SU-DHL-6 (cell line): ENCODE measurements at regions not wholly inside any gene's neighbourhood (a gene's known extent, or its start where the extent isn't known, plus 50 kb on each side); places are given as distances from the start of the nearest gene placed in this dataset.

Experiments used
- H2AFZ ChIP-seq: fragments of 200-600 bp; sonication (generic); 2 replicates; pipeline ENCODE4 v1.6.1; 2014; ENCODE audit warnings: low read depth, mild to moderate bottlenecking, moderate library complexity, mixed read lengths, antibody characterized with exemption, low read length; ENCODE audit not compliant: severe bottlenecking
- H3F3A ChIP-seq: fragments of 200-600 bp; shearing (Covaris generic); 2 replicates; pipeline ENCODE4 v1.6.0; 2016; ENCODE audit warnings: antibody characterized with exemption, mild to moderate bottlenecking; ENCODE audit not compliant: insufficient read depth
- H3K27ac ChIP-seq: fragments of 200-600 bp; sonication (generic); 2 replicates; pipeline ENCODE4 v1.5.1; 2016; ENCODE audit warnings: low read depth, mild to moderate bottlenecking, low read length, moderate library complexity, mixed read lengths
- H3K27me3 ChIP-seq: fragments of 200-600 bp; sonication (generic), shearing (Covaris generic); 2 replicates; pipeline ENCODE4 v1.6.0; 2014; ENCODE audit warnings: mild to moderate bottlenecking, low read length
- H3K36me3 ChIP-seq: fragments of 200-600 bp; sonication (generic); 2 replicates; pipeline ENCODE4 v1.6.1; 2014; ENCODE audit warnings: mild to moderate bottlenecking, low read length, mixed read lengths
- H3K4me2 ChIP-seq: fragments of 300-600, 200-600 bp; shearing (Covaris generic), sonication (generic); 2 replicates; pipeline ENCODE4 v1.6.0; 2014; ENCODE audit warnings: low read length, low read depth, mild to moderate bottlenecking; ENCODE audit not compliant: poor library complexity, severe bottlenecking
- H3K4me3 ChIP-seq: fragments of 200-600 bp; sonication (generic); 2 replicates; pipeline ENCODE4 v1.5.1; 2014; ENCODE audit warnings: antibody characterized with exemption, low read length, mild to moderate bottlenecking, mixed read lengths; ENCODE audit not compliant: insufficient read depth, poor library complexity, severe bottlenecking
- H3K79me2 ChIP-seq: fragments of 200-600 bp; sonication (generic); 2 replicates; pipeline ENCODE4 v1.6.1; 2014; ENCODE audit warnings: mild to moderate bottlenecking, low read length, moderate library complexity; ENCODE audit not compliant: insufficient read depth
- H3K9ac ChIP-seq: fragments of 200-600 bp; sonication (generic); 2 replicates; pipeline ENCODE4 v1.7.0; 2014; ENCODE audit warnings: mild to moderate bottlenecking, low read length
- H3K9me2 ChIP-seq: fragments of 200-600 bp; sonication (generic); replicated peaks from 2 replicates; pipeline ENCODE4 v1.6.1; 2014; ENCODE audit warnings: low read length; ENCODE audit not compliant: insufficient read depth
- H3K9me3 ChIP-seq: fragments of 200-600 bp; sonication (generic); 2 replicates; pipeline ENCODE4 v1.6.1; 2014; ENCODE audit warnings: low read length, mixed read lengths; ENCODE audit not compliant: insufficient read depth
- H4K20me1 ChIP-seq: fragments of 200-600 bp; sonication (generic); 2 replicates; pipeline ENCODE4 v1.6.1; 2014; ENCODE audit warnings: low read depth, mild to moderate bottlenecking, antibody characterized with exemption, low read length, moderate library complexity, mixed read lengths
- EZH2phosphoT487 ChIP-seq: fragments of 200-600 bp; sonication (generic), shearing (Covaris generic); conservative IDR thresholded peaks from 2 replicates; pipeline ENCODE4 v1.6.1; 2018; ENCODE audit warnings: mild to moderate bottlenecking, antibody characterized with exemption, low read length, moderate library complexity, mixed read lengths
- TF ChIP-seq, protein P1 (sequence below): fragments of 200-600 bp; sonication (generic); IDR thresholded peaks from one replicate; pipeline ENCODE4 v1.5.1; 2017; ENCODE audit warnings: antibody characterized with exemption, mild to moderate bottlenecking, low read length, moderate library complexity; ENCODE audit not compliant: insufficient read depth, poor library complexity, severe bottlenecking

DNA sequence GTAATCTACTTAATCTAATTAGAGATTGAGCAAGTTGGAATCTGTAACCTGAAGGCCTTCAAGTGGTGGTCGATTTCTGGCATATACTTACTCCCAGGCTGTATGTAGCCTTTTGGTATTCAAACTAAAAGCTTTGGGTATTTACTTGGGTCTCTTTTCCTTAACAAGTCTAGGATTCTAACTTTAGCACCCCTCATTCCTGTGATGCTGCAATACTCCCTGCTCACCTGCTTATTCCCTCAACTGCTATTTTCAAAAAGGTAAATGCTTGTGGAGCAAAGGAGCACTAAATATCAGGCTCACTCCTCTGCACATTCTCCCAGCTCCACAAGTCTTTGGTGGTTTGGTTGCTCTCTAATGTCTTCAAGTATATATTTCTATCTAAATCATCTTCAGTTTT, 68.0 kb upstream of the CYYR1 start:
- Histone ChIP-seq H3F3A (no peaks in the 10 kb centered on the region), H2AFZ (no peak overlapping the region), H3K9me3 (0 out of 2 replicates have a peak, but pooled peaks cover 5% of the 10 kb centered on the region), H3K4me2 (no peak overlapping the region), H3K79me2 (no peaks in the 10 kb centered on the region), H3K27ac (no peak overlapping the region), H3K9me2 (no peaks in the 10 kb centered on the region; the same call in 1 of the 2 replicates), H4K20me1 (no peaks in the 10 kb centered on the region), H3K4me3 (no peak overlapping the region), H3K27me3 (no peaks in the 10 kb centered on the region), H3K36me3 (no peaks in the 10 kb centered on the region), H3K9ac (no peak overlapping the region)
- no peak for TF ChIP-seq EZH2phosphoT487
- TF ChIP-seq, protein P1, sequence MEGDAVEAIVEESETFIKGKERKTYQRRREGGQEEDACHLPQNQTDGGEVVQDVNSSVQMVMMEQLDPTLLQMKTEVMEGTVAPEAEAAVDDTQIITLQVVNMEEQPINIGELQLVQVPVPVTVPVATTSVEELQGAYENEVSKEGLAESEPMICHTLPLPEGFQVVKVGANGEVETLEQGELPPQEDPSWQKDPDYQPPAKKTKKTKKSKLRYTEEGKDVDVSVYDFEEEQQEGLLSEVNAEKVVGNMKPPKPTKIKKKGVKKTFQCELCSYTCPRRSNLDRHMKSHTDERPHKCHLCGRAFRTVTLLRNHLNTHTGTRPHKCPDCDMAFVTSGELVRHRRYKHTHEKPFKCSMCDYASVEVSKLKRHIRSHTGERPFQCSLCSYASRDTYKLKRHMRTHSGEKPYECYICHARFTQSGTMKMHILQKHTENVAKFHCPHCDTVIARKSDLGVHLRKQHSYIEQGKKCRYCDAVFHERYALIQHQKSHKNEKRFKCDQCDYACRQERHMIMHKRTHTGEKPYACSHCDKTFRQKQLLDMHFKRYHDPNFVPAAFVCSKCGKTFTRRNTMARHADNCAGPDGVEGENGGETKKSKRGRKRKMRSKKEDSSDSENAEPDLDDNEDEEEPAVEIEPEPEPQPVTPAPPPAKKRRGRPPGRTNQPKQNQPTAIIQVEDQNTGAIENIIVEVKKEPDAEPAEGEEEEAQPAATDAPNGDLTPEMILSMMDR: no peak

DNA sequence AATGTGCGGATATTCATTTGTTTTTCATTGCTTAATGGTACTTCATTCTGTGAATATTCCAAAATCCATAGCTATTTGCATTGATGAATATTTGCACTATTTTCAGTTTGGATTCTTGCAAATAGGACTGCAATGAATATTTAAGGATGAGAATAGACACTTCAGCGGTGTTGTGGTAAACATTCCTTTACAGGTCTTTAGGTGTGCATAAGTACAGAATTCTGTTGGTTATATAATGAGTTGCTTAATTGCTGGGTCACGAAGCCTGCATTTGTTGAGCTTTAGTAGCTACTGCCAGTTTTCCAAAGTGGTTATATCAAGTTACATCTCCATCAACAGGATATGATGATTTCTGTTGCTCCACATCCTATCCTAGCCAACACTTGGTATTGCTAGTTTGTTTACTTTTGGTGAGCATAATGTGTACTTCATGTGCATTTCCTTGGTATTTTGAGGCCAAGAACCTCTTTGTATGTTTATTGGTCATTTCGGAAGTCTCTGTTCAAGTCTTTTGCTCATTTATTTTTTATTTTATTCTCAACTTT, 64.2 kb upstream of the CYYR1 start:
- Histone ChIP-seq H3K9me3 (0 out of 2 replicates have a peak, but pooled peaks cover 5% of the 10 kb centered on the region), H3K9ac (no peak overlapping the region), H3F3A (no peaks in the 10 kb centered on the region), H3K9me2 (no peaks in the 10 kb centered on the region; the same call in 1 of the 2 replicates), H3K36me3 (no peaks in the 10 kb centered on the region), H2AFZ (no peak overlapping the region), H3K79me2 (no peaks in the 10 kb centered on the region), H3K27ac (no peak overlapping the region), H4K20me1 (no peaks in the 10 kb centered on the region), H3K4me3 (no peak overlapping the region), H3K4me2 (no peak overlapping the region), H3K27me3 (no peaks in the 10 kb centered on the region)
- TF ChIP-seq, protein P1: no peak
- no peak for TF ChIP-seq EZH2phosphoT487

DNA sequence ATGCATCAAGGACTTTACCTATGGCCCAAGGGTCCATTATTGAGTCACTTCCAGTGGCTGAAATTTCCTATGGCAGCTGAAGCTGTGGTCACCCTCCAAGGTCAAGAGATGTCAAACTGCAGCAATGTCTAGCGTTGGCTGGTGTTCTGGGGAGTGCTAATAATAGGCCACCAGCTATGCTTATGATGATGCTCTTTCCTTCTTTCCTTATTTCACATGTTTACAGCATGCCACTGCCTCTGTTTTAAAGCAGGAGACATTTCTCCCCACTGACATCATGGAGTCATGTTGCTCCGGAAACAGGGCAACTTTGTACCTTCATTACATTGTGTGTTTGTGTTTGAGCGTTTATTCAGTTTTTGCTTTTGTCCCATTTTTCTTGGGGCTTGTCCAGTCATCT, 62.6 kb upstream of the CYYR1 start:
- 0 out of 2 replicates have a peak, but pooled peaks cover 5% of the 10 kb centered on the region for H3K9me3 ChIP-seq
- no peaks in the 10 kb centered on the region for H4K20me1 ChIP-seq
- no peak overlapping the region for H3K9ac ChIP-seq

More for the DNA sequence above, 62.6 kb upstream of the CYYR1 start:
- Histone ChIP-seq H3K36me3 (no peaks in the 10 kb centered on the region), H3K79me2 (no peaks in the 10 kb centered on the region), H3K27ac (no peak overlapping the region), H2AFZ (no peak overlapping the region), H3K4me2 (no peak overlapping the region), H3F3A (no peaks in the 10 kb centered on the region), H3K27me3 (no peaks in the 10 kb centered on the region), H3K9me2 (no peaks in the 10 kb centered on the region), H3K4me3 (no peak overlapping the region)
- TF ChIP-seq, protein P1: no peak
- no peak for TF ChIP-seq EZH2phosphoT487
